ENCODE measurements at regions not wholly inside any gene's neighbourhood (a gene's known extent, or its start where the extent isn't known, plus 50 kb on each side); places are given as distances from the start of the nearest gene placed in this dataset.
A peak's percentile ranks its signal among the peaks of the same experiment; 100 is the strongest.

DNA sequence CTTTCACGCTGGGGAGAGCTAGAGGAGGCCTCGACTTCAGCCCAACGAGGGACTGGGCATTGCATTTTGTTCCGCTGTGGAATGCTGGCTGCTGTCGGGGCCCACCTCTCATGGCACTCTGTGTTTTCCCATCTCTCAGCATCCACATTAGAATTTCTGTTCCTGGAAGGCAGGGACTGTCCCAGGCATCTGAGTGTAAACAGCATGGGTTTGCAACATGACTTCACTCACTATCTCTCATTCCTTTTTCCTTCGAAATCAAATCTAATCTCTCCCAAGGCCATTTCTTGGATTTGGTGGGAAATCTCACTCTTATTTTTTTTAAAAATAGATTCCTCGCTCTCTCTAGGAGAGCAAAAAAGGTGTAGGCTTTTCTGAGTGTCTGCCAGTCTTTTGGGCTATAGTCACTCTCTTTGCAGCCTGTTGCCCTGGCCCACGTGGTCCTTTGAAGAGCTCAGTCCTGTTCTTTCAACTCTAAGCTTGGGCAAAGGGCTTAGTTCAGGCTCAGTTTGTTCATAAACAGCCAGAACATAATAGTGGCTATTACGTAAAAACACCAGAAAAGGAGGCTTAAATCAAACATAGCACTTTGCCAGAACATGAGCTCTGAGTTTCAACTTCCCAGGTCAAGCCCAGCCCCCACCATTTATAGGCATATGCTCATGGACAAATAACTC is 284.6 kb upstream of the ZFP64 start:
- CTCF ChIA-PET (ENCODE audit: low intra/inter-chr PET ratio, low total read pairs), result no interaction called here
- no peaks in the 10 kb centered on the region for H3K27me3 ChIP-seq (ENCODE audit: control insufficient read depth in 1 of 2, insufficient read depth in 2 of 2, low read length in 2 of 2)
- DNase-seq (ENCODE audit: low spot score), result no peak
- 16% methylated on average over 9 of the region's 9 CpGs for WGBS (ENCODE audit: low lambda C conversion rate)
- no peak overlapping the region for H3K4me2 ChIP-seq (ENCODE audit: low read depth, low read length)
- H3K36me3 ChIP-seq (replicated peaks in 1 of 2; ENCODE audit: control insufficient read depth in 1 of 2, insufficient read depth in 2 of 2, low read length in 2 of 2), result no peaks in the 10 kb centered on the region
- no peak overlapping the region for H3K9ac ChIP-seq (ENCODE audit: insufficient read depth, low read depth, low read length)
- FAIRE-seq, result no peak
- in situ Hi-C loops (cut with HindIII; ENCODE audit: extremely low pct_ligation_motif_present, low pct_unique_long_range_greater_than_20kb) (no loop called here), intact Hi-C loops (cut with micrococcal nuclease; ENCODE audit: unreplicated experiment) (no loop called here)
- no peak overlapping the region for H2AFZ ChIP-seq (ENCODE audit: low read length)
- TF ChIP-seq, protein P1, sequence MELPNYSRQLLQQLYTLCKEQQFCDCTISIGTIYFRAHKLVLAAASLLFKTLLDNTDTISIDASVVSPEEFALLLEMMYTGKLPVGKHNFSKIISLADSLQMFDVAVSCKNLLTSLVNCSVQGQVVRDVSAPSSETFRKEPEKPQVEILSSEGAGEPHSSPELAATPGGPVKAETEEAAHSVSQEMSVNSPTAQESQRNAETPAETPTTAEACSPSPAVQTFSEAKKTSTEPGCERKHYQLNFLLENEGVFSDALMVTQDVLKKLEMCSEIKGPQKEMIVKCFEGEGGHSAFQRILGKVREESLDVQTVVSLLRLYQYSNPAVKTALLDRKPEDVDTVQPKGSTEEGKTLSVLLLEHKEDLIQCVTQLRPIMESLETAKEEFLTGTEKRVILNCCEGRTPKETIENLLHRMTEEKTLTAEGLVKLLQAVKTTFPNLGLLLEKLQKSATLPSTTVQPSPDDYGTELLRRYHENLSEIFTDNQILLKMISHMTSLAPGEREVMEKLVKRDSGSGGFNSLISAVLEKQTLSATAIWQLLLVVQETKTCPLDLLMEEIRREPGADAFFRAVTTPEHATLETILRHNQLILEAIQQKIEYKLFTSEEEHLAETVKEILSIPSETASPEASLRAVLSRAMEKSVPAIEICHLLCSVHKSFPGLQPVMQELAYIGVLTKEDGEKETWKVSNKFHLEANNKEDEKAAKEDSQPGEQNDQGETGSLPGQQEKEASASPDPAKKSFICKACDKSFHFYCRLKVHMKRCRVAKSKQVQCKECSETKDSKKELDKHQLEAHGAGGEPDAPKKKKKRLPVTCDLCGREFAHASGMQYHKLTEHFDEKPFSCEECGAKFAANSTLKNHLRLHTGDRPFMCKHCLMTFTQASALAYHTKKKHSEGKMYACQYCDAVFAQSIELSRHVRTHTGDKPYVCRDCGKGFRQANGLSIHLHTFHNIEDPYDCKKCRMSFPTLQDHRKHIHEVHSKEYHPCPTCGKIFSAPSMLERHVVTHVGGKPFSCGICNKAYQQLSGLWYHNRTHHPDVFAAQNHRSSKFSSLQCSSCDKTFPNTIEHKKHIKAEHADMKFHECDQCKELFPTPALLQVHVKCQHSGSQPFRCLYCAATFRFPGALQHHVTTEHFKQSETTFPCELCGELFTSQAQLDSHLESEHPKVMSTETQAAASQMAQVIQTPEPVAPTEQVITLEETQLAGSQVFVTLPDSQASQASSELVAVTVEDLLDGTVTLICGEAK (IDR thresholded peaks at IDR 0.05), result no peak
- TF ChIP-seq, protein P1 (CRISPR knock-in tag; IDR thresholded peaks at IDR 0.05), result peak; percentile 26; the same call in 1 of the 2 replicates
- TF ChIP-seq, protein P2, sequence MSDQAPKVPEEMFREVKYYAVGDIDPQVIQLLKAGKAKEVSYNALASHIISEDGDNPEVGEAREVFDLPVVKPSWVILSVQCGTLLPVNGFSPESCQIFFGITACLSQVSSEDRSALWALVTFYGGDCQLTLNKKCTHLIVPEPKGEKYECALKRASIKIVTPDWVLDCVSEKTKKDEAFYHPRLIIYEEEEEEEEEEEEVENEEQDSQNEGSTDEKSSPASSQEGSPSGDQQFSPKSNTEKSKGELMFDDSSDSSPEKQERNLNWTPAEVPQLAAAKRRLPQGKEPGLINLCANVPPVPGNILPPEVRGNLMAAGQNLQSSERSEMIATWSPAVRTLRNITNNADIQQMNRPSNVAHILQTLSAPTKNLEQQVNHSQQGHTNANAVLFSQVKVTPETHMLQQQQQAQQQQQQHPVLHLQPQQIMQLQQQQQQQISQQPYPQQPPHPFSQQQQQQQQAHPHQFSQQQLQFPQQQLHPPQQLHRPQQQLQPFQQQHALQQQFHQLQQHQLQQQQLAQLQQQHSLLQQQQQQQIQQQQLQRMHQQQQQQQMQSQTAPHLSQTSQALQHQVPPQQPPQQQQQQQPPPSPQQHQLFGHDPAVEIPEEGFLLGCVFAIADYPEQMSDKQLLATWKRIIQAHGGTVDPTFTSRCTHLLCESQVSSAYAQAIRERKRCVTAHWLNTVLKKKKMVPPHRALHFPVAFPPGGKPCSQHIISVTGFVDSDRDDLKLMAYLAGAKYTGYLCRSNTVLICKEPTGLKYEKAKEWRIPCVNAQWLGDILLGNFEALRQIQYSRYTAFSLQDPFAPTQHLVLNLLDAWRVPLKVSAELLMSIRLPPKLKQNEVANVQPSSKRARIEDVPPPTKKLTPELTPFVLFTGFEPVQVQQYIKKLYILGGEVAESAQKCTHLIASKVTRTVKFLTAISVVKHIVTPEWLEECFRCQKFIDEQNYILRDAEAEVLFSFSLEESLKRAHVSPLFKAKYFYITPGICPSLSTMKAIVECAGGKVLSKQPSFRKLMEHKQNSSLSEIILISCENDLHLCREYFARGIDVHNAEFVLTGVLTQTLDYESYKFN (CRISPR knock-in tag; conservative IDR thresholded peaks at IDR 0.05), result 0 out of 2 replicates have a peak, but pooled peaks have one; percentile 13
- TF ChIP-seq TARDBP (CRISPR knock-in tag; IDR thresholded peaks at IDR 0.05), result no peak
- no peaks in the 10 kb centered on the region for H3K79me2 ChIP-seq (ENCODE audit: insufficient read depth, low read length)
- BruUV-seq (replicated peaks), result no TSS peak
- POLR2A ChIA-PET, result no interaction called here
- ATAC-seq, result peak; percentile 46; the same call in 2 of the 3 replicates
- no peak overlapping the region for H3K4me3 ChIP-seq (replicated peaks in 1 of 3; ENCODE audit: insufficient read depth in 1 of 3, low read depth in 2 of 3, low read length in 3 of 3)
- H3K27ac ChIP-seq (ENCODE audit: extremely low read length, insufficient read depth, low read length), result no peak overlapping the region
- H4K20me1 ChIP-seq (ENCODE audit: insufficient read depth, low read length), result no peaks in the 10 kb centered on the region
- H3K4me1 ChIP-seq (ENCODE audit: insufficient read depth, low read length), result no peaks in the 10 kb centered on the region
- H3K9me3 ChIP-seq (ENCODE audit: low read length), result peaks cover 9% of the 10 kb centered on the region; the same call in 1 of the 2 replicates
